Body of pancreas (tissue), 4 donors: ENCODE measurements at regions not wholly inside any gene's neighbourhood (a gene's known extent, or its start where the extent isn't known, plus 50 kb on each side); places are given as distances from the start of the nearest gene placed in this dataset.

Experiments used
- ATAC-seq: fragments of 150-250 bp; one replicate; pipeline ENCODE4 v1.9.1; 2016
- DNase-seq, 4 donors: peaks; one replicate each; pipeline ENCODE4 v3.0.0-alpha.2; 2019
- H3K27ac ChIP-seq, 4 donors: fragments of 200-600 bp; sonication (generic); 1 replicate in 3 of 4; 2 replicates in 1 of 4; pipeline versions ENCODE4 v1.5.1 to v1.6.1; 2016 to 2019; ENCODE audit warnings: mild to moderate bottlenecking in 1 of 4, mixed read lengths in 1 of 4, moderate library complexity in 1 of 4
- H3K27me3 ChIP-seq, 2 donors: fragments of 200-600 bp; sonication (generic); one replicate each; pipeline ENCODE4 v1.6.0; 2016; ENCODE audit warnings: mild to moderate bottlenecking in 1 of 2
- H3K36me3 ChIP-seq, 2 donors: fragments of 200-600 bp; sonication (generic); replicated peaks in 1 of 2; 2 replicates each; pipeline ENCODE4 v1.5.1; 2016; ENCODE audit warnings: low read depth in 2 of 2; ENCODE audit not compliant: insufficient read depth in 1 of 2
- H3K4me1 ChIP-seq: fragments of 200-600 bp; sonication (generic); one replicate; pipeline ENCODE4 v1.6.0; 2016
- H3K4me3 ChIP-seq, 2 donors: fragments of 200-600 bp; sonication (generic); 1 replicate in 1 of 2; 2 replicates in 1 of 2; pipeline ENCODE4 v1.5.1; 2016 to 2019
- H3K9me3 ChIP-seq, 3 donors: fragments of 200-600 bp; sonication (generic); 1 replicate in 2 of 3; 2 replicates in 1 of 3; pipeline ENCODE4 v1.5.1; 2016
- CTCF ChIP-seq, 7 experiments: fragments of 450-650 bp in 4 of 7; fragments of 200-600 bp in 3 of 7; sonication (generic) in 3 of 7; IDR thresholded peaks; one replicate each; pipeline ENCODE4 v1.5.1; 2016 to 2019; ENCODE audit warnings: antibody characterized with exemption in 7 of 7
- POLR2A ChIP-seq, 3 donors: fragments of 450-650 bp; IDR thresholded peaks; one replicate each; pipeline ENCODE4 v1.6.1; 2016; ENCODE audit warnings: antibody characterized with exemption in 3 of 3, mild to moderate bottlenecking in 2 of 3
- WGBS, 2 donors: methylation state at CpG; one replicate each; pipeline ENCODE4 v1.1.5; 2017; 5-methylcytosine and 5-hydroxymethylcytosine counted together
- intact Hi-C: fragments of 100-400 bp; cut with DNase I; formaldehyde crosslinking; loops from one replicate; pipeline ENCODE4 v1.15.1; 2023

GRCh38 chr1:94716965-94717364, 103.2 kb upstream of the SLC44A3 start:
- Histone ChIP-seq H3K4me1 (no peaks in the 10 kb centered on the region), H3K4me3 (no peak overlapping the region), H3K27me3 (no peaks in the 10 kb centered on the region), H3K9me3 (no peaks in the 10 kb centered on the region), H3K27ac (no peak overlapping the region), H3K36me3 (no peaks in the 10 kb centered on the region)
- DNase-seq: no peak
- intact Hi-C loops: no loop called here
- TF ChIP-seq CTCF (IDR thresholded peaks at IDR 0.05) (no peak), POLR2A (IDR thresholded peaks at IDR 0.05) (no peak)
- ATAC-seq: no peak
- 69 to 83% methylated on average over 2 of the region's 2 CpGs for WGBS, 2 donors

GRCh38 chr1:94715321-94715720, 104.8 kb upstream of the SLC44A3 start:
- no peaks in the 10 kb centered on the region for H3K9me3 ChIP-seq
- no peaks in the 10 kb centered on the region for H3K4me1 ChIP-seq
- 88 to 89% methylated on average over 5 of the region's 5 CpGs for WGBS, 2 donors
- no peak overlapping the region for H3K27ac ChIP-seq
- no peaks in the 10 kb centered on the region for H3K27me3 ChIP-seq
- TF ChIP-seq POLR2A (IDR thresholded peaks at IDR 0.05) (no peak), CTCF (IDR thresholded peaks at IDR 0.05) (no peak)
- no peak overlapping the region for H3K4me3 ChIP-seq
- intact Hi-C loops: no loop called here
- no peak for ATAC-seq
- no peaks in the 10 kb centered on the region for H3K36me3 ChIP-seq
- no peak for DNase-seq

GRCh38 chr1:94714552-94714951, 105.6 kb upstream of the SLC44A3 start:
- H3K36me3 ChIP-seq: no peaks in the 10 kb centered on the region
- ATAC-seq (no peak), DNase-seq (no peak)
- no peaks in the 10 kb centered on the region for H3K9me3 ChIP-seq
- H3K4me1 ChIP-seq: no peaks in the 10 kb centered on the region
- H3K4me3 ChIP-seq: no peak overlapping the region
- intact Hi-C loops: no loop called here
- 88 to 89% methylated on average over 4 of the region's 4 CpGs for WGBS, 2 donors
- H3K27ac ChIP-seq: no peak overlapping the region
- TF ChIP-seq CTCF (IDR thresholded peaks at IDR 0.05) (no peak), POLR2A (IDR thresholded peaks at IDR 0.05) (no peak)
- H3K27me3 ChIP-seq: no peaks in the 10 kb centered on the region

- no peaks in the 10 kb centered on the region for H3K36me3 ChIP-seq
- no peak overlapping the region for H3K4me3 ChIP-seq
- intact Hi-C loops: no loop called here
- no peaks in the 10 kb centered on the region for H3K27me3 ChIP-seq
- no peaks in the 10 kb centered on the region for H3K9me3 ChIP-seq
- TF ChIP-seq CTCF (IDR thresholded peaks at IDR 0.05): no peak
- no peak for TF ChIP-seq POLR2A (IDR thresholded peaks at IDR 0.05)
- 94 to 98% methylated on average over 5 of the region's 5 CpGs for WGBS, 2 donors
- H3K27ac ChIP-seq: no peak overlapping the region
- ATAC-seq (no peak), DNase-seq (no peak)
- H3K4me1 ChIP-seq: no peaks in the 10 kb centered on the region
Measured at GRCh38 chr1:94714152-94714551, 106.0 kb upstream of the SLC44A3 start.

GRCh38 chr1:94713472-94714141, 106.5 kb upstream of the SLC44A3 start:
- no peaks in the 10 kb centered on the region for H3K27me3 ChIP-seq
- intact Hi-C loops: no loop called here
- TF ChIP-seq CTCF (IDR thresholded peaks at IDR 0.05) (no peak), POLR2A (IDR thresholded peaks at IDR 0.05) (no peak)
- H3K27ac ChIP-seq: no peak overlapping the region
- DNase-seq: peak in 3 of 4 donors; percentile 52 to 79 (median 52)
- ATAC-seq: peak; percentile 38
- H3K36me3 ChIP-seq: no peaks in the 10 kb centered on the region
- H3K9me3 ChIP-seq: no peaks in the 10 kb centered on the region
- no peak overlapping the region for H3K4me3 ChIP-seq
- 71 to 73% methylated on average over 7 of the region's 7 CpGs for WGBS, 2 donors
- H3K4me1 ChIP-seq: no peaks in the 10 kb centered on the region
